ENCODE measurements at regions not wholly inside any gene's neighbourhood (a gene's known extent, or its start where the extent isn't known, plus 50 kb on each side); places are given as distances from the start of the nearest gene placed in this dataset.
"Not testable (repeated sequence)": the region's sequence is repeated elsewhere in the genome, so short reads cannot be mapped to it uniquely, and the experiment has no call there.

DNA sequence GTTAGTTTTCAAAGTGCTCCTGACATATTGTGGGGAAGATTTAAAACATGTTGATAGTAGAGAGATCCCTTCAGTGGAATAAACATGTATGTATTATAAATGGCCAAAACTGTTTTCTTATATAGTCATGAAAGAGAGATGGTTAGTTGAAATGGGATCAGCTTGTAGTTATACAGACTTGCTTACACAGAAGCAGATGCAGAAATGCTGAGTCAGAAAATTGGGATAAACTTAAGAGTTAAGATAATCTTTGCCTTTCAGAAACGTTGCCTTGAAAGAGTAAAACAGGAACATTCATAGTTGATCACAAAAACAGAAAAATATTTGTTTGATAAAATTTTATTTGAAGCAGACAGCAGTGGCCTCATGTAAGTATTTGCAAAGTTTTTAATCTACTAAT, 433.2 kb upstream of the BCHE start:
- Histone ChIP-seq H3K27me3 (replicated peaks; ENCODE audit: control insufficient read depth, insufficient read depth, low read length) (no peaks in the 10 kb centered on the region), H3K4me1 (ENCODE audit: control insufficient read depth, insufficient read depth, low read length) (no peaks in the 10 kb centered on the region), H3K9ac (ENCODE audit: low read length) (no peak overlapping the region), H3K9me3 (ENCODE audit: control insufficient read depth, low read length) (no peaks in the 10 kb centered on the region), H3K36me3 (ENCODE audit: control insufficient read depth, insufficient read depth, low read length, severe bottlenecking) (no peaks in the 10 kb centered on the region), H3K4me3 (ENCODE audit: low read length) (no peak overlapping the region)
- DNase-seq (ENCODE audit: low read depth), result no peak

DNA sequence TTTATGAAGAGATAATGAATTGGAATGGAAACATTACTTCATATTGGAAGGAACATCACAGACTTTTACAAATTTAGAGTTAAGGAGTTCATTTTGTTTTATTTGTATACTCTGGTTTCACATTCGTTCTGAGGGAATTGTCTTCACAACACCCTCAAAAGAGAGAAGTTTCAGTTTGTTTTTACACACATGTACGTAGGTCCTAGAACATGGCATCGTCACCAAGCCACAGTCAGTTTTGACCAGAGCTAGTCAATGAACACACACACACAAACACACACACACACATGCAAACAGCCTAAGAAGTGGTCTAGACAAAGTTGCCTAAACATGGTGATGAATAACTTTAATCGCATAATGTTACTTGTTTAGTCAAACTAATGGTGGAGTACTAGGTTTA, 427.9 kb upstream of the BCHE start:
- Histone ChIP-seq H3K9me3 (ENCODE audit: control insufficient read depth, low read length) (no peaks in the 10 kb centered on the region), H3K36me3 (ENCODE audit: control insufficient read depth, insufficient read depth, low read length, severe bottlenecking) (no peaks in the 10 kb centered on the region), H3K27me3 (replicated peaks; ENCODE audit: control insufficient read depth, insufficient read depth, low read length) (no peaks in the 10 kb centered on the region), H3K4me3 (ENCODE audit: low read length) (no peak overlapping the region), H3K4me1 (ENCODE audit: control insufficient read depth, insufficient read depth, low read length) (no peaks in the 10 kb centered on the region), H3K9ac (ENCODE audit: low read length) (no peak overlapping the region)
- no peak for DNase-seq (ENCODE audit: low read depth)

DNA sequence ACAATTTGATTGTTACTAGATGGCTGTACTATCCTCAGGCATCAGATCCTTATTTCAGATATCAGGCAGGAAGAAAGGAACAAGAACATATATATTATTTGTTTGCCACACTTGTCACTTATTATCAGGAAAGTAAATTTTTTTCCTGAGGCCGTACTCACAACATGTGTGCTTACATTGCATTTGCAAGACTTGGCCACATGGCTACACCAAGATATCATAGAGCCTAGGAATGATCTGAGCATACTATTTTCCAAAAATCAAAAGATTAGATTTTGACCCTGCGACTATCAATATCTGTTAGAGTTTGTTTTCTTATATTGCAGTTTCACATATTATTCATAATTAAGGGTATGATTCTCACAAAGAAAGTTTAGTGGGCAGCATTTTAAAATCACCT, 426.2 kb upstream of the BCHE start:
- H3K27me3 ChIP-seq (replicated peaks; ENCODE audit: control insufficient read depth, insufficient read depth, low read length), result no peaks in the 10 kb centered on the region
- no peaks in the 10 kb centered on the region for H3K9me3 ChIP-seq (ENCODE audit: control insufficient read depth, low read length)
- H3K36me3 ChIP-seq (ENCODE audit: control insufficient read depth, insufficient read depth, low read length, severe bottlenecking), result no peaks in the 10 kb centered on the region
- no peak for DNase-seq (ENCODE audit: low read depth)
- H3K4me3 ChIP-seq (ENCODE audit: low read length), result no peak overlapping the region
- no peaks in the 10 kb centered on the region for H3K4me1 ChIP-seq (ENCODE audit: control insufficient read depth, insufficient read depth, low read length)
- H3K9ac ChIP-seq (ENCODE audit: low read length), result no peak overlapping the region

DNA sequence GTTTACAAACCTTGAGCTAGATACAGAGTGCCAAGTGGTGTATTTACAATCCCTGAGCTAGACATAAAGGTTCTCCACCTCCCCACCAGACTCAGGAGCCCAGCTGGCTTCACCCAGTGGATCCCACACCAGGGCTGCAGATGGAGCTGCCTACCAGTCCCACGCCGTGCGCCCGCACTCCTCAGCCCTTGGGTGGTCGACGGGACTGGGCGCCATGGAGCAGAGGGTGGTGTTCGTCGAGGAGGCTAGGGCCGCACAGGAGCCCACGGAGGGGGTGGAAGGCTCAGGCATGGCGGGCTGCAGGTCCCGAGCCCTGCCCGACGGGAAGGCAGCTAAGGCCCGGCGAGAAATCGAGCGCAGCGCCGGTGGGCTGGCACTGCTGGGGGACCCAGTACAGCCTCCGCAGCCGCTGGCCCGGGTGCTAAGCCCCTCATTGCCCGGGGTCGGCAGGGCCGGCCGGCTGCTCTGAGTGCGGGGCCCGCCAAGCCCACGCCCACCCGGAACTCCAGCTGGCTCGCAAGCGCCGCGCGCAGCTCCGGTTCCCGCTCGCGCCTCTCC, 421.1 kb upstream of the BCHE start:
- H3K36me3 ChIP-seq (ENCODE audit: control insufficient read depth, insufficient read depth, low read length, severe bottlenecking); DNase-seq (ENCODE audit: low read depth); H3K4me3 ChIP-seq (ENCODE audit: low read length); H3K9me3 ChIP-seq (ENCODE audit: control insufficient read depth, low read length); H3K27me3 ChIP-seq (replicated peaks; ENCODE audit: control insufficient read depth, insufficient read depth, low read length); H3K9ac ChIP-seq (ENCODE audit: low read length); H3K4me1 ChIP-seq (ENCODE audit: control insufficient read depth, insufficient read depth, low read length): not testable (repeated sequence)

DNA sequence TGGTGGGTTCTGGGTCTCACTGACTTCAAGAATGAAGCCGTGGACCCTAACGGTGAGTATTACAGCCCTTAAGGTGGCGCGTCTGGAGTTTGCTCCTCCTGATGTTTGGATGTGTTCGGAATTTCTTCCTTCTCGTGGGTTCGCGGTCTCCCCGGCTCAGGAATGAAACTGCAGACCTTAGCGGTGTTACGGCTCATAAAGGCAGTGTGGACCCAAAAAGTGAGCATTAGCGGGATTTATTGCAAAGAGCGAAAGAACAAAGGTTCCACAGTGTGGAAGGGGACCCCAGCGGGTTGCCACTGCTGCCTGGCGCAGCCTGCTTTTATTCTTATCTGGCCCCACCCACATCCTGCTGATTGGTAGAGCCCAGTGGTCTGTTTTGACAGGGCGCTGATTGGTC, 420.5 kb upstream of the BCHE start:
- no peak overlapping the region for H3K9ac ChIP-seq (ENCODE audit: low read length)
- H3K27me3 ChIP-seq (replicated peaks; ENCODE audit: control insufficient read depth, insufficient read depth, low read length), result no peaks in the 10 kb centered on the region
- H3K36me3 ChIP-seq (ENCODE audit: control insufficient read depth, insufficient read depth, low read length, severe bottlenecking), result no peaks in the 10 kb centered on the region
- DNase-seq (ENCODE audit: low read depth), result no peak
- no peak overlapping the region for H3K4me3 ChIP-seq (ENCODE audit: low read length)
- no peaks in the 10 kb centered on the region for H3K9me3 ChIP-seq (ENCODE audit: control insufficient read depth, low read length)
- no peaks in the 10 kb centered on the region for H3K4me1 ChIP-seq (ENCODE audit: control insufficient read depth, insufficient read depth, low read length)

- Histone ChIP-seq H3K36me3 (ENCODE audit: control insufficient read depth, insufficient read depth, low read length, severe bottlenecking) (no peaks in the 10 kb centered on the region), H3K4me3 (ENCODE audit: low read length) (no peak overlapping the region), H3K9me3 (ENCODE audit: control insufficient read depth, low read length) (no peaks in the 10 kb centered on the region), H3K4me1 (ENCODE audit: control insufficient read depth, insufficient read depth, low read length) (no peaks in the 10 kb centered on the region), H3K27me3 (replicated peaks; ENCODE audit: control insufficient read depth, insufficient read depth, low read length) (no peaks in the 10 kb centered on the region), H3K9ac (ENCODE audit: low read length) (no peak overlapping the region)
- no peak for DNase-seq (ENCODE audit: low read depth)
Measured at GRCh38 chr3:166248784-166249183, 411.6 kb upstream of the BCHE start.

GRCh38 chr3:166243511-166243910, 406.3 kb upstream of the BCHE start:
- Histone ChIP-seq H3K36me3 (ENCODE audit: control insufficient read depth, insufficient read depth, low read length, severe bottlenecking) (no peaks in the 10 kb centered on the region), H3K9me3 (ENCODE audit: control insufficient read depth, low read length) (no peaks in the 10 kb centered on the region), H3K27me3 (replicated peaks; ENCODE audit: control insufficient read depth, insufficient read depth, low read length) (no peaks in the 10 kb centered on the region), H3K9ac (ENCODE audit: low read length) (no peak overlapping the region), H3K4me1 (ENCODE audit: control insufficient read depth, insufficient read depth, low read length) (no peaks in the 10 kb centered on the region), H3K4me3 (ENCODE audit: low read length) (no peak overlapping the region)
- DNase-seq (ENCODE audit: low read depth), result no peak

DNA sequence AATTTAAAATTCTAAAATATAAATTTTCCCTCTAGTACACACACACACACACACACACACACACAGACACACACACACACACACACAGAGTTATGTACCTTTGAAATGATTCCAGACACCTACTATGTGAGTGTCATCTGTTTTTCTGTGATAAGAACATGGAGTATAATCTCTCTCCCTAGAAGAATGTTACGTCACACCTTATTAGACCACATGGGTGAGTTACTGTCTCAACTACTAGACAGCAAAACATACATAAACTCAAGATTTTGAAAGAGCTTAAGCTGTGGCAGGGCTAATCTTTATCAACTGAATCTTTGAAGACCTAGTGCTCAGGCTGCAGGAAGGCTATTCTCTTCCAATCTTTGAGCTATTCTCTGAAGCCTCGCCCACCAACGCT, 385.9 kb upstream of the BCHE start:
- H3K9ac ChIP-seq (ENCODE audit: low read length), result no peak overlapping the region
- H3K36me3 ChIP-seq (ENCODE audit: control insufficient read depth, insufficient read depth, low read length, severe bottlenecking), result no peaks in the 10 kb centered on the region
- H3K4me3 ChIP-seq (ENCODE audit: low read length), result no peak overlapping the region
- H3K27me3 ChIP-seq (replicated peaks; ENCODE audit: control insufficient read depth, insufficient read depth, low read length), result no peaks in the 10 kb centered on the region
- H3K9me3 ChIP-seq (ENCODE audit: control insufficient read depth, low read length), result no peaks in the 10 kb centered on the region
- DNase-seq (ENCODE audit: low read depth), result no peak
- H3K4me1 ChIP-seq (ENCODE audit: control insufficient read depth, insufficient read depth, low read length), result no peaks in the 10 kb centered on the region

- H3K36me3 ChIP-seq (ENCODE audit: control insufficient read depth, insufficient read depth, low read length, severe bottlenecking), result no peaks in the 10 kb centered on the region
- no peaks in the 10 kb centered on the region for H3K9me3 ChIP-seq (ENCODE audit: control insufficient read depth, low read length)
- DNase-seq (ENCODE audit: low read depth), result no peak
- H3K4me1 ChIP-seq (ENCODE audit: control insufficient read depth, insufficient read depth, low read length), result no peaks in the 10 kb centered on the region
- no peaks in the 10 kb centered on the region for H3K27me3 ChIP-seq (replicated peaks; ENCODE audit: control insufficient read depth, insufficient read depth, low read length)
- no peak overlapping the region for H3K9ac ChIP-seq (ENCODE audit: low read length)
- no peak overlapping the region for H3K4me3 ChIP-seq (ENCODE audit: low read length)
Measured at GRCh38 chr3:166211451-166211850, 374.2 kb upstream of the BCHE start.

GRCh38 chr3:166209701-166210100, 372.5 kb upstream of the BCHE start:
- Histone ChIP-seq H3K36me3 (ENCODE audit: control insufficient read depth, insufficient read depth, low read length, severe bottlenecking) (no peaks in the 10 kb centered on the region), H3K4me1 (ENCODE audit: control insufficient read depth, insufficient read depth, low read length) (no peaks in the 10 kb centered on the region), H3K9me3 (ENCODE audit: control insufficient read depth, low read length) (no peaks in the 10 kb centered on the region), H3K27me3 (replicated peaks; ENCODE audit: control insufficient read depth, insufficient read depth, low read length) (no peaks in the 10 kb centered on the region), H3K4me3 (ENCODE audit: low read length) (no peak overlapping the region), H3K9ac (ENCODE audit: low read length) (no peak overlapping the region)
- DNase-seq (ENCODE audit: low read depth), result no peak

DNA sequence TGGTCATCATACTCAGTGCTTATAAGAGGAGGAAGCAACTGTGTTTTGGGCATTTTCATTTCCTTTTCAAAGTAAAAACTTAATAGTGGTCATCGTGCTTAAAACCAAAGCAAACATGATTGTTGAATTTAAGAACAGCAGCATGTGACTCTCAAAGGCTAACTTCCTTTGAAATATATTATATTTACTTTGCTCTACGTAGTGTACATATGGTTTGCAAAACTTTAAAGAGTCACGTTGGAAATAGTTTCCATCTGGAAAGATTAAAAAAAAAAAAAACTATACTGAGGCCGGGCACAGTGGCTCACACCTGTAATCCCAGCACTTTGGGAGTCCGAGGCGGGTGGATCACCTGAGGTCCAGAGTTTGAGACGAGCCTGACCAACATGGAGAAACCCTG, 367.9 kb upstream of the BCHE start:
- H3K9ac ChIP-seq (ENCODE audit: low read length), result no peak overlapping the region
- no peaks in the 10 kb centered on the region for H3K27me3 ChIP-seq (replicated peaks; ENCODE audit: control insufficient read depth, insufficient read depth, low read length)
- H3K4me3 ChIP-seq (ENCODE audit: low read length), result no peak overlapping the region
- H3K9me3 ChIP-seq (ENCODE audit: control insufficient read depth, low read length), result no peaks in the 10 kb centered on the region
- no peaks in the 10 kb centered on the region for H3K36me3 ChIP-seq (ENCODE audit: control insufficient read depth, insufficient read depth, low read length, severe bottlenecking)
- H3K4me1 ChIP-seq (ENCODE audit: control insufficient read depth, insufficient read depth, low read length), result no peaks in the 10 kb centered on the region
- DNase-seq (ENCODE audit: low read depth), result no peak

- Histone ChIP-seq H3K9me3 (ENCODE audit: control insufficient read depth, low read length) (no peaks in the 10 kb centered on the region), H3K36me3 (ENCODE audit: control insufficient read depth, insufficient read depth, low read length, severe bottlenecking) (no peaks in the 10 kb centered on the region), H3K4me3 (ENCODE audit: low read length) (no peak overlapping the region)
Measured at GRCh38 chr3:166201476-166201875, 364.3 kb upstream of the BCHE start.

More at GRCh38 chr3:166201476-166201875, 364.3 kb upstream of the BCHE start:
- Histone ChIP-seq H3K4me1 (ENCODE audit: control insufficient read depth, insufficient read depth, low read length) (no peaks in the 10 kb centered on the region), H3K27me3 (replicated peaks; ENCODE audit: control insufficient read depth, insufficient read depth, low read length) (no peaks in the 10 kb centered on the region), H3K9ac (ENCODE audit: low read length) (no peak overlapping the region)
- DNase-seq (ENCODE audit: low read depth), result no peak
